ENCODE measurements at regions not wholly inside any gene's neighbourhood (a gene's known extent, or its start where the extent isn't known, plus 50 kb on each side); places are given as distances from the start of the nearest gene placed in this dataset.

DNA sequence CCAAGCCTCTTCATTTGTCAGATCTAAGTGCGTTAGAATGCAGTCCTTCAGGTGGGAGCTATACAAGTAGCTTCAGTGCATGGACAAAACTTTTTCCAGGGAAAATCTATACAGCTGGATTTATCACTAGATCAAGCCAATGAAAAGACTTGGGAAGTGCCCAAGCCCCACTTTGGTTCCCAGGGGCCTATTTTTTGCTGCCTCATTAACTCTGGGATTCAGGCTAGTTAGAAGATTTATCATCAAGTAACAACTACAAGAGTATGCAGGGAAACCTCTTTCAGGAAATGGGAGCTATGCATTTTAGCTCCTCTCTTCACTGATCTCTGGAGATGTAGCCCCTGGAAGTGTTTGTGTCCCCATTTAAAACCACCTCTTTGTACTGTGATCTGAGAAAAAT lies 908.8 kb downstream of the SQOR start:
- DNase-seq (ENCODE audit: low read depth) = no peak

DNA sequence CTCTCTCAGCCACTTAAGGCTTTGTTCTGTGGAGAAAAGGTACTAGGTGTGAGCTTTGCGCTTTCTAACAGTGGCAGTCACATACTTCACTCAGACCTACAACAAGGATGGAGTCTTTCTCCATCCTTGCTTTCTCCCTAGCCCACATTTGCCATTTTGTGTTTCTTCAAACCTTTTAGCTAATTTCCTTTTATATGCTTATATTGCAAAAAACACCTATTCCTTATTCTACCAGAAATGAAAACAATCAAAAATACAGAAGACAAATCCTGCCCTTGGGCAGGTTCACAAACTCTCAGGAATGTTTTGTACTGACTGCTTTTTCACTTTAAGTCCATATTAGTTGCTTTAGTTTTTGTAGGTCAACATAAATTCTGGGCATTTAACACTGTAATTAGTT lies 914.2 kb downstream of the SQOR start:
- no peak for DNase-seq (ENCODE audit: low read depth)

DNA sequence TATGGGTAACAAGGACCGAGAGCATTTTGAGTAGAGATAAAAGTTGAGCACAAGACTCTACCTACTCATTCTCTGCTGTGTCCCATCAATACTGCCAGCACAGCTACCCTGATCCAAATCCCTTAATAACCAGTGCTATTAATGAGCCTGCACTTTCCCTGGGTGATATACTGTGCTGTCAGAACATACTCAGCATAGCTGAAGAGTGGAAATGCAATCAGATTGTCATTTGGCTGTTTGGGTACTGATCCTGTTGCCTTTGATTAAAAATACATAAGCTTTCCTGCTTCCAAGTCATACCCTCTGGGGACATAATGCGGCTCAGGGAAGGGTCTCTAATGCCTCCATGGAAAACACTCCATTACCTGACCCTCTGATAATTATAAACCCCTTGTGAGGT lies 917.5 kb downstream of the SQOR start:
- DNase-seq (ENCODE audit: low read depth) = no peak

DNA sequence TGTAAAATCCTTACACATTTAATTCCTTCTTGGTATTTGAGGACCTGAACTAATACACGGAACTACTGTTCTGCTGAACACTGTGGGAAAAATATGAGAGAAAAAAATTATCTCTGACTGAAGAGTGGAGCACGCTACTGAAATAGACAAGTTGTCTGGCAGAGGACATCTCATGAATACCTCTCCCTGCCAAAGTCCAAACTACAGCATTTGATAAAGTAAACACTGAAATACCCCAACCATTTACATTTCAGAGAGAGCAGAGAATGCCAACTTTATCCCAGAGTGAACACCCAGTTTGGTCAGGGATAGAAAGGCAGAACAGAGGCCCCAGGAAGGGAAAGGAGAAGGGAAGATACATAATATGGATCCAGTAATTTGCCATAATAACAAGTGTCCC lies 920.7 kb downstream of the SQOR start:
- DNase-seq (ENCODE audit: low read depth) = no peak

DNA sequence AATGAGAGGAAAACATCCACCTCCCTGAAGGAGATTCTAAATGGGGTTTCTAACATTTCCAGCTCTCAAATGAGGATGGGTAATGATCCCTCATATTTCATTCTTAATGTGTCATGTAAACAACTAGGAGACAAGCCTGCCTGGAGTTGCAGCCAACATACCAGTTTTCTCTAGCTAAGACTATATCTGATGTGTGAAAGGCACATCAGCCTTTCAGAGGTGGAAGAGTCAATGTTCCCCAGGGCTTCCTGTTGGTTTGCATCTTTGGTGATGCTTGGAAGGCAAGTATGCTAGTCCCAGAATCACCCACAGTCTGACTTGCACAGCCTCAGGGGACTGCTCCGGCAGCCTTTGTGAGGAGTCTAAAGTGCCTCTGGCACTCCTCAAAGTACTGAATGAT lies 921.2 kb downstream of the SQOR start:
- no peak for DNase-seq (ENCODE audit: low read depth)

DNA sequence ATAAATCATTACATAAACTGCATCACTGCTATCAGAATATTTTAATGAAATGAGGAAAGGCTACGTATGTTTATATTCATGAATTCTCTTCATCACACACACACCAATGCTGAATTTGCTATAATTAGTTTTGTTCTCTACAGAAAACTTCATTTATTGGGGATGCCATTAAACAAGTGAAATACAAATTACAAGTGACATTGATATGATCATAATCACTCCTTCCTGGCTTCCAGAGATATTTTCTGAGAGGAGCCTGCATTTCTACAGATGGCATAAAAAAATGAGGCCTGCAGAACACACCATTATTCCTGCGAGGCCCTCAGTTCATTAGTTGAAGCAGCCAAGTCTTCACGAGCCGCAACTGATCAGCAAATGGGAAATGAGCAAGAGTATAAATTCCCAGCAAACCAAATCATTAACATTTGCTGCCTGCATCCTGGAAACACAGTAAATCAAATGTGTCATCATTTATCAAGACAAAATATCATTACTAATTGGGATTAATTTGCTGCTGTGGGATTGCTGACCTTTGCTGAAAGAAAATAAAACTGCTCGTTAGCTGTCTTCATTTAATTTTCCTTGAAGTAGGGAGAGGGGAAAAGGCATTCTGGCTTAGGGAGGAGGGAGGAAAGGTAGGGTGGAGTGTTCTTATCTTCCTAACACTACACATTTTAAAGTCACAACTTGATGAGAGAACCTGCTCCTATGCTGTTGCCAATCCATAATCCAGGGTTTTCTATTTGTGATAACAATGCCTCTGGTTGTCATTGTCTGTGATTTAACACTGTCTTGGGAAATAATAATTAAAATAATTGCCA lies 921.9 kb downstream of the SQOR start:
- no peak for DNase-seq (ENCODE audit: low read depth)

DNA sequence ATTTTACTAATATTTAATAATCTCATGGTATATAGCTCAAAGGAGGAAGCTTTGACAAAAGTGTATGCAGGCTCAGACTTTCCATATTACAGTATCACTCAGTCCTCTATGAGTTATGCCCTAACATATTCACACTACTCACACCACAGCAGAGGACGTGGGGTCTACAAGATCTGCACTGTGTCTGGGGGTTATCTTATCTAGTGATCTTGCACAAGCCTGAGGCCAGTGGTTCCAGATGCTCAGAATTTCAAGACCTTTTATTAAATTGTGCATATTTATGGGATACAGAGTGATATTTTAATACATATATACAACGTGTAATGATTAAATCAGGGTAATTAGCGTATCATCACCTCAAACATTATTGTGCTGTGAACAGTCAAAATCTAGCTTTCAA lies 933.1 kb downstream of the SQOR start:
- DNase-seq (ENCODE audit: low read depth) = no peak

DNA sequence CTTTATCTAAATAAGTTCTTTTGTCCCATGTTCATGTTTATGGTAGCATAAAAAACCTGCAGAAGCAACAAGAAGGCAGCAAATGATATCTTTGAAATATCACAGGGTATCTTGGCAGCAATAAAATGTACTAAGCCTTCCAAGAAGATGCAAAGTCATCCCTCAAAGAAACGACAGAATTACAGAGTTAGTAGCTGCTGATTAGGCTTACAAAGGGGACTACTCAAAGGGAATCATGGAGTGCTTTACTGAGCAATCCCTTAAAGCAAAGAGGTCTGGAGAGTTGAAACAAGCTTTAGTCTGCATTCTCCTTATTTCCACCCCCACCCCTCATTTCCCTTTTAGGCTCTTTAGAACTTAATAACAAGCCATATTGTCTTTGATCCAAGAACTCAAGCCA lies 935.0 kb downstream of the SQOR start:
- no peak for DNase-seq (ENCODE audit: low read depth)

DNA sequence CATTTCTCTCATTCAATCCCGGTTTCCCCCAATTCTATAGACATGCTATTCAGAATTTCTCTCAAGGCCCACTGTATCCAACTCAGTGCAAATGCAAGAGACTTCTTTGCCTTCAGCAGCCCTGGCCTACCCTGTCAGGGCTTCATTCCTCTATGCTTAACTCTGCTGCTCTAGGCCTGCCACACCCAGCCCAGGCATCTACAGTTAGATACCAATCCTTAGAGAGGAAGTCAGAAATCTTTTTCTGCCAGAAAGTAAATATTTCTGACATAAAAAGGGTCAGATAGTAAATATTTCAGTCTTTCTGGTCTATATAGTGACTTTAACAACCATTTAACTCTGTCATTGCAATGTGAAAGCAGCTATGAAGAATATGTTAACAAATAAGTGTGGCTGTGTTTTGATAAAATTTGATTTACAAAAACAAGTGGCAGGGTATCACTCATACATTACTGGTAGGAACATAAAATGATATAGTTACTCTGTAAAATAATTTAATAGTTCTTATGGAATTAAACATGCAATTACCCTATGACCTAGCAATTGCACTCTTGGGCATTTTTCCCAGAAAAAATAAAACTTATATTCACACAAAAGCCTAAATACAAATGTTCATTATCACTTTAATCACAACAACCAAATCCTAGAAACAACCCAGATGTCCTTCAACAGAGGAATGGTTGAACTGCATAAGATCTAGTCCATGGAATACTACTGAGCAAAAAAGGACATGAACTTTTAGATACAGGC lies 942.0 kb downstream of the SQOR start:
- DNase-seq (ENCODE audit: low read depth) = no peak

DNA sequence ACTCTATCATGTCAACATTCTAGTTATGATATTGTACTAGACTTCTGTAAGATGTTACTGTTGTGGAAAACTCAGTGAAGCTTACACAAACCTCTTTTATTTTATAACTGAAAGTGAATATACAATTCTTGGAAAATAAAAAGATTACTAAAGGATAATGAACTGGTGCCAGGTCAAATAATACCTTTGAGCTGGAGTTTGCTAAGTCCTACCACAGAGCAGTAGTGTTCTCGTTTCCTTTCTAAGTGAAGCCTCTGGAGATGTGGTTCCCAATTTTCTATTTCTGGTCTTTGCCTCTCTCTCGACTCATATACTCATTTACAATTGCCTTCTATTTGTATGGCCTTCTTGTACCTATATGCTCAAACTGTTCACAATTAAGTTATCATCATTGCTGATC lies 942.9 kb downstream of the SQOR start:
- DNase-seq (ENCODE audit: low read depth) = no peak

DNA sequence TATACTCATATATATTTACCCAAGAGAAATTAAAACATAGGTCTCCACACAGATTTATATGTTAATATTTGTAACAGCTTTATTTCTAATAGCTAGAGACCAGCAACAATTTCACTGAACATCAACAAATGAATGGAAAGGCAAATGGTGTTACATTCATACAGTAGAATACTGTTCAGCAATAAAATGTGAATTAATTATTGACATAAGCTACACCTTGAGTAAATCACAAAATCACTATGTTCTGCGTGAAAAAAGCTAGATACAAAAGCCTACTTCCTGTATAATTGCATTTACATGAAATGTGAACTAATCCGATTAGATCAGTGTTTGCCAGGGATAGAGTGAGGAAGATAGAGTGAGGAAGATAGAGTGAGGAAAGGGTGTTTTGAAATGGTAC lies 945.7 kb downstream of the SQOR start:
- DNase-seq (ENCODE audit: low read depth) = no peak

DNA sequence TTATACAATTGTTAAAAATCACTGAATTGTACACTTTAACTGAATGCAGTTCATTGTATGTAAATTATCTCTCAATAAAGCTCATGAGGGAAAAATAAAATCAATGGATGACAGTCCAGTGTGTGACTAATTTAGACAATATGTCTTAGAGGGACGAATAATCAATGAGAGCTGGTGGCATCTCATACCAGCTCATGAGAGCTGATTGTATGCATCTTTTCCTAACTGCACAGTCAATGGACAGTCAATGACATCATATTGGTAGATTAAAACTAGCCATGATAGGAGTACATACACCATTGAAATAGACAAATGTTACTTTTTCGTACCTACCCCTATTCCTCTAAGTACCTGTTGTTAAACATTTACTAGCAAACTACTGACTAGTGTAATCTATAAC lies 946.1 kb downstream of the SQOR start:
- no peak for DNase-seq (ENCODE audit: low read depth)

DNA sequence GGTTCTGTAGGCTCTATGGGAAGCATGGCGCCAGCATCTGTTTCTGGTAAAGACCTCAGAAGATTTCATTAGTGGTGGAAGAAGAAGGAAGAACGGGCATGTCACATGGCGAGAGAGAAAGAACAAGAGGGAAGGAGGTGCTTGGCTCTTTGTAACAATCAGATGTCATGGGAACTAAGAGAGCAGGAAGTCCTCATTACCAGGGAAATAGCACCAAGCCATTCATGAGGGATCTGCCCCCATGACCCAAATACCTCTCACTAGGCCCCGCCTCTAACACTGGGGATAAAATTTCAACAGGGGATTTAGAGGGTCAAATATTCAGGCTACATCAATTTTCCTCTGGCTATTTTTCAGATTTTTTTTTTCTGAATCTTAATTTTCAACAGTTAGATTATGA lies 954.3 kb downstream of the SQOR start:
- DNase-seq (ENCODE audit: low read depth) = no peak

DNA sequence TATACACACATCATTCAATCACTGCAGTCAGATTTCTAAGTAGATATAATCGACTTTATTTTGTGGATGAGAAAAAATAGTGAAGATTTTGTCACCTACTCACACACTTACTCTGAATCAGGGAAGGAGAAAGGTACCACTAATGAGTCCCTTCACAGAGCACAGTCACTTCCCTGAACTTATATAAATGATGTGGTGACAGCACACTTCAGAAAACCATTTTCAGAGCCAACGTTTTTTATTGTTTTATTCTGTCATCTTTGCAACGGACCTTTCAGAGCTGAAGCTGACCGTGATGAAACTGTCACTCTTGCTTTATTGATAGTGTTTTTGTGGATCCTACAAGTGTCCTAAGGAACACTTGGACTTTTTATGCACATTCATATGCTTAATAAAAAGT lies 956.6 kb downstream of the SQOR start:
- DNase-seq (ENCODE audit: low read depth) = no peak

DNA sequence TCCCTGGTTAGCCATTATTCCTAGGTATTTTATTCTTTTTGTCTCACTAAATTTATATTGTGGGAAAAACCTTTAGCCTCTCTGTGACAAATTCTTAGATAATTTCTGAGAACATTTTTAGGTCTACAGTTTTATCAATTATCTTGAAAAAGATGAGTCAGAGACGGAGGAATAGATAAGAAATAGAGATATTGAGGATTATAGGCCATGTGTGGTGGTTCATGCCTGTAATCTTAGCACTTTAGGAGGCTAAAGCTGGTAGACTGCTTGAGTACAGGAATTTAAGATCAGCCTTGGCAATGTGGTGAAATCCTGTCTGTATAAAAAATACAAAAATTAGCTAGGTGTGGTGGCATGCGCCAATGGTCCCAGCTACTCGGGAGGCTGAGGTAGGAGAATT lies 960.2 kb downstream of the SQOR start:
- no peak for DNase-seq (ENCODE audit: low read depth)

DNA sequence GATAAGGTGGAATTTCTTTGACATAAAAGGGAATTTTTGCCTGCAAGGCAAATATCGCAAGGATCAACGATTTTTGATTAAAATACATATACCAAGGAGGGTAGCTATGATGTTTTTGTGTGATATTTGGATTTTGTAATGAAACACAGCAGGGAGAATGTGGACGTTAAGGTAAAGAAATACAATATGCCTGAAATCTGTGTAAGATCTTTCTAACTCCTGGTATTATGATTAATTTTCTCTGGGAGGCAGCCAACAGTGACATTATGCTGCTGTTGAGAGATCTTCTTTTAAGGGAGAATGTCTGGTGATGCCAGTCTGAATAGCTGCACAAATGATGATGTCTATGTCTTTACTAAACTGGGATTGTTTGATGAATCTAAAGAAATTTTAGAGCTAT lies 972.2 kb downstream of the SQOR start:
- DNase-seq (ENCODE audit: low read depth) = no peak

DNA sequence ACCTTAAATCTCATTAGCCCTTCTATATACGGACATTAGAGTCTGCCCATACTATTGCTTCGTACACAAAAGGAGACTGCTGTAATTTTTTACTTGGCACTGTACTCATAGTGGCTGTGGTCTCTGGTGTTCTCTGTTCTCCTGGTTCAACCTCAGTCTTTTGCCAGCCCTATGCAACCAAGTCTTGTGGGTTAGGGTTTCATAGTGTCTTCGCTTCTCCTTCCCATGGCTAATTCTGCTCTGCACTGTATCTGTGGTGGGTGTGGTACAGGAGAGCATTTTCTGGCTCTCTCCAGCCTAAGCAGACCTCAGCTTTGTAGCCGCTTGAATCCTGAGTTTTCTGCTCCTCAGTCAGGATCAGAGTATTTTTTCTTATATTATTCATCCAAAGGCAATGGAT lies 981.2 kb downstream of the SQOR start:
- no peak for DNase-seq (ENCODE audit: low read depth)

DNA sequence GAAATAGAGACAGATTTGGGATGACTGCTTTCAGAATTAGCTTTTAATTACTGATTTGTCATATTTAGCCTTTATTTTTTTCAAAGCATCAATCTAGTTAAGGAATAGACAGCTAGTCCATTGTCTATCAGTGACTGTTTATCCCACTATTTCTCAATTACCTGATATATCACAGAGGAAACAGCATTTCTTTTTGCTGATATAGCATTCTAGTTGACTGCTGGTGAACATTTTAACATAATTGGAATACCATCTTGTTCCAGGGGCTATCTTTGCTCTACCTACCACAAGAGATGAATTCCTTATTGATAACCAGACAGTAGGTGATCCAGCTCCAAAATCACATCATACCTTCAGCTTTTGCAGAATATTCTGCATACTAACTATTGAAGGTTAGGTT lies 982.7 kb downstream of the SQOR start:
- no peak for DNase-seq (ENCODE audit: low read depth)

DNA sequence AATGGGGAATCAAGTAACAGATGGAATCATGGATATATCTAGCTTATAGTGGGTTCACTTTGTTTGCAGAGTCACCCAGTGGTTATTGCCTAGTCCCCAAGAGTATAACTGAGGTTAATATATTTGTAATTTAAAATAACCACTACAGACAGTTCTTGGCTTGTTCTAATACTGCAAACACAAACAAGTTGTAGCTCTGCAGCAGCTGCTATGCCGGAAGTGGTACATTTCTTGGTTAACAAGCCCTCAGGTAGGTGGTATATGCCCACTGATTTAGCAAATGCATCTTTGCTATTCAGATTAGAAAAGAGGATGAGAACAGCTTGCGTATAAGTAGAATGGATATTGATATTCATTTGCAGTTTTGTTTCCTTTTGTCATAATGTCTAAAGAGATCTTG lies 984.2 kb downstream of the SQOR start:
- no peak for DNase-seq (ENCODE audit: low read depth)

DNA sequence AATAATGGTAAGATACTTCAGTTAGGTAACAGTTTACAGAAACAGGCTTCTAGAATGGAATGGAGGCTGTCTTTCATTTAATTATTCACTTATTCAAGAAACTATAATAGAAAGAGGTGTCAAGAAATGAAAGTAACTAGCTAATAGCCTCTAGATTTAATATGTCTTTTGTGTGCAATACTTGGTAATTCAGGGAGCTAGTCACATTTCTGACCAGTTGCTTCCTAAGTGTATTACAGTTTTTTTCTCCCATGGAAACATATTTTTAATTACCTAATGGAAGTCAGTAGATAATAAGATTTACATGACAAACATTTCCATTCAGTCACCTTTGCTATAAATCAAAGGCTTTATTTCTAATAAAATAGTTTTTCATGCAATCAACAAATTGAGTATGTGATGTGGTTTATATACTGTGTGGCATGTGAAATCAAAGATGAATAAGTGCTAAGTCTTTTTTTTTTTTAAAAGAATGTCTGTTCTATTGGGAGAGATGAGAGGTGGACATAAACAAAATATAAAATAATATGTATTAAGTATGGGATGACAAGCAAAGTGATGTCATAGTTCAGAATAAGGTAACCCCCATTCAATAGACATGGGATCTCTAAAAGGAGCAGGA lies 985.7 kb downstream of the SQOR start:
- DNase-seq (ENCODE audit: low read depth) = no peak

DNA sequence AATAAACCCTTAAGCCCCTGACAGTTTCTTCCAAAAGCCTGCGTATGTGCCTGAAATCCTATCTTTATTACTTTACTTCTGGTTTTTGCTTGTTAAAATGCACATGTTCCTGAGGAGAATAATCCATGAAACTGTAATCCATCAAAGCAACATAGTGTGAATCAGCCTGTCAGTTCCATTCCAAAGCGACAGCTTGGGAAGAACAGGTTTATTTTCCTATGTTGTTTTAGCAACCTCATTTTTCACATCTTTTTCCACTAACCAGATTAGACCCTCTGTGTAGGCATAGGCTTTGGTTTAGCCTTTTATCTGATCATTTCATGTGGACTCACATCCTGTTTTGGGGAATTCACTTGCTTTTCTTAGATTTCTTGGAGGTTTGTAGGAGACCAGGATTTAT lies 988.0 kb downstream of the SQOR start:
- DNase-seq (ENCODE audit: low read depth) = no peak

DNA sequence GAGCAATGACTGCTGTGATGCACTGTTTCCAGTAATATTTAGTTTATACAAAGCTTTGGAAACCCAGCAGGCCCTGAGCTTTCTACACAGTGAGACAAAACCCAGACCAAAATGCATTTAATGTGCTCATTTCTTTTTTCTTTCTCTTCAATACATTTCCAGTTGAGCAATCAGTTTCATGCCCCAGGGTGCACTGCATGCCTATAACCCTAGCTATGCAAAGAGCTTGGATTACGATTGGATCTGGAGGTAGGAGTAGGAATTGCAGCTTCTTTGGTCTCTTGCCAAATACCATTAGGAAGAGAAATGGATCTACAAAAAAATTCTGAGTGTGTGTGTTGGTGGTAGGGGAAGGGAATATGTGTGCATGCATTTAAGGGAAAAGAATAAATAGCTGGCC lies 1001.4 kb downstream of the SQOR start:
- DNase-seq (ENCODE audit: low read depth) = no peak
